ENCODE measurements at regions not wholly inside any gene's neighbourhood (a gene's known extent, or its start where the extent isn't known, plus 50 kb on each side); places are given as distances from the start of the nearest gene placed in this dataset.

- TF ChIP-seq CTCF (IDR thresholded peaks at IDR 0.05; ENCODE audit: low read depth, low read length), result no peak
- H3K9me3 ChIP-seq (ENCODE audit: control insufficient read depth, insufficient read depth, low read length), result peaks cover 11% of the 10 kb centered on the region
- ChIA-PET POLR2A (no interaction called here), CTCF (no interaction called here)
- no peak overlapping the region for H3K4me3 ChIP-seq (ENCODE audit: low read depth, low read length)
- no peak overlapping the region for H3K27ac ChIP-seq (ENCODE audit: low read depth, low read length)
- H3K27me3 ChIP-seq (ENCODE audit: control insufficient read depth, insufficient read depth, low read length), result no peaks in the 10 kb centered on the region
- DNase-seq (ENCODE audit: low read depth, low spot score), result no peak
These were observed 348.2 kb upstream of the GYPC start for GRCh38 chr2:126307740-126308139.

GRCh38 chr2:126309185-126309584 is 346.8 kb upstream of the GYPC start:
- ChIA-PET POLR2A (no interaction called here), CTCF (no interaction called here)
- H3K4me3 ChIP-seq (ENCODE audit: low read depth, low read length), result no peak overlapping the region
- no peak overlapping the region for H3K27ac ChIP-seq (ENCODE audit: low read depth, low read length)
- no peak for TF ChIP-seq CTCF (IDR thresholded peaks at IDR 0.05; ENCODE audit: low read depth, low read length)
- H3K27me3 ChIP-seq (ENCODE audit: control insufficient read depth, insufficient read depth, low read length), result no peaks in the 10 kb centered on the region
- H3K9me3 ChIP-seq (ENCODE audit: control insufficient read depth, insufficient read depth, low read length), result peaks cover 11% of the 10 kb centered on the region
- no peak for DNase-seq (ENCODE audit: low read depth, low spot score)

GRCh38 chr2:126312579-126312978 is 343.4 kb upstream of the GYPC start:
- no peak for TF ChIP-seq CTCF (IDR thresholded peaks at IDR 0.05; ENCODE audit: low read depth, low read length)
- Histone ChIP-seq H3K27me3 (ENCODE audit: control insufficient read depth, insufficient read depth, low read length) (no peaks in the 10 kb centered on the region), H3K4me3 (ENCODE audit: low read depth, low read length) (no peak overlapping the region), H3K27ac (ENCODE audit: low read depth, low read length) (no peak overlapping the region), H3K9me3 (ENCODE audit: control insufficient read depth, insufficient read depth, low read length) (peaks cover 11% of the 10 kb centered on the region)
- DNase-seq (ENCODE audit: low read depth, low spot score), result no peak
- ChIA-PET CTCF (no interaction called here), POLR2A (no interaction called here)

- no peaks in the 10 kb centered on the region for H3K27me3 ChIP-seq (ENCODE audit: control insufficient read depth, insufficient read depth, low read length)
- CTCF ChIA-PET, result no interaction called here
- H3K9me3 ChIP-seq (ENCODE audit: control insufficient read depth, insufficient read depth, low read length), result no peaks in the 10 kb centered on the region
These were observed 340.1 kb upstream of the GYPC start for GRCh38 chr2:126315828-126316227.

GRCh38 chr2:126317790-126318431 is 338.0 kb upstream of the GYPC start:
- POLR2A ChIA-PET, result no interaction called here
- TF ChIP-seq CTCF (IDR thresholded peaks at IDR 0.05; ENCODE audit: low read depth, low read length), result no peak
- no peak for DNase-seq (ENCODE audit: low read depth, low spot score)
- Histone ChIP-seq H3K27ac (ENCODE audit: low read depth, low read length) (no peak overlapping the region), H3K27me3 (ENCODE audit: control insufficient read depth, insufficient read depth, low read length) (no peaks in the 10 kb centered on the region), H3K4me3 (ENCODE audit: low read depth, low read length) (no peak overlapping the region), H3K9me3 (ENCODE audit: control insufficient read depth, insufficient read depth, low read length) (no peaks in the 10 kb centered on the region)
- CTCF ChIA-PET, result no interaction called here

More at GRCh38 chr2:126315828-126316227, 340.1 kb upstream of the GYPC start:
- no peak for DNase-seq (ENCODE audit: low read depth, low spot score)
- Histone ChIP-seq H3K4me3 (ENCODE audit: low read depth, low read length) (no peak overlapping the region), H3K27ac (ENCODE audit: low read depth, low read length) (no peak overlapping the region)
- POLR2A ChIA-PET, result no interaction called here
- no peak for TF ChIP-seq CTCF (IDR thresholded peaks at IDR 0.05; ENCODE audit: low read depth, low read length)
